Caki2 (cell line): ENCODE measurements at regions not wholly inside any gene's neighbourhood (a gene's known extent, or its start where the extent isn't known, plus 50 kb on each side); places are given as distances from the start of the nearest gene placed in this dataset.

Experiments used
- DNase-seq: peaks from one replicate; pipeline ENCODE4 v3.0.0-alpha.2; 2015; ENCODE audit warnings: low read depth
- in situ Hi-C: cut with HindIII; loops from 2 replicates; pipeline ENCODE4 v1.10.0; 2016; ENCODE audit warnings: low sequenced_read_pairs, low pct_unique_long_range_greater_than_20kb, mixed read lengths

GRCh38 chr6:148286563-148286962, 56.1 kb upstream of the SASH1 start:
- DNase-seq, result no peak
- in situ Hi-C loops, result no loop called here

- in situ Hi-C loops, result no loop called here
- DNase-seq, result no peak
These were observed 54.9 kb upstream of the SASH1 start for GRCh38 chr6:148287623-148288333.

GRCh38 chr6:148288541-148288940, 54.1 kb upstream of the SASH1 start:
- DNase-seq, result no peak
- in situ Hi-C loops, result no loop called here

GRCh38 chr6:148289153-148289552, 53.5 kb upstream of the SASH1 start:
- in situ Hi-C loops, result no loop called here
- no peak for DNase-seq

GRCh38 chr6:148291876-148292275, 50.8 kb upstream of the SASH1 start:
- in situ Hi-C loops, result no loop called here
- DNase-seq, result no peak
